Keratinocyte (primary cell): ENCODE measurements at regions not wholly inside any gene's neighbourhood (a gene's known extent, or its start where the extent isn't known, plus 50 kb on each side); places are given as distances from the start of the nearest gene placed in this dataset.

Source experiments
- DNase-seq: peaks from one replicate; pipeline ENCODE4 v3.0.0-alpha.2; 2011; ENCODE audit warnings: low read depth, missing footprints, low spot score
- FAIRE-seq: peaks from 2 replicates; lab custom pipeline; 2011; peaks lifted over from hg19 to GRCh38; lab: Jason Lieb, UNC
- H2AFZ ChIP-seq: 2 replicates; pipeline ENCODE4 v1.6.0; 2012; ENCODE audit warnings: low read length, control low read depth, inconsistent platforms; ENCODE audit not compliant: control insufficient read depth
- H3K27ac ChIP-seq: 2 replicates; pipeline ENCODE4 v1.5.1; 2011; ENCODE audit warnings: low read length; ENCODE audit not compliant: control insufficient read depth, insufficient read depth
- H3K27me3 ChIP-seq: 3 replicates; pipeline ENCODE4 v1.6.0; 2011; ENCODE audit warnings: low read length; ENCODE audit not compliant: control insufficient read depth, insufficient read depth; ENCODE audit errors: extremely low read depth
- H3K36me3 ChIP-seq, 2 experiments: 2 replicates in 1 of 2; 3 replicates in 1 of 2; pipeline ENCODE4 v1.5.1; 2011; ENCODE audit warnings: low read length in 2 of 2, mild to moderate bottlenecking in 1 of 2; ENCODE audit not compliant: control insufficient read depth in 2 of 2, insufficient read depth in 2 of 2; ENCODE audit errors: extremely low read depth in 1 of 2
- H3K4me1 ChIP-seq: 3 replicates; pipeline ENCODE4 v1.5.1; 2011; ENCODE audit warnings: low read length; ENCODE audit not compliant: control insufficient read depth, insufficient read depth; ENCODE audit errors: extremely low read depth
- H3K4me2 ChIP-seq: 3 replicates; pipeline ENCODE4 v1.6.0; 2011; ENCODE audit warnings: low read depth, low read length; ENCODE audit not compliant: control insufficient read depth, insufficient read depth; ENCODE audit errors: extremely low read depth
- H3K4me3 ChIP-seq, 3 experiments: fragments of 200-600 bp in 1 of 3; sonication (generic) in 1 of 3; 2 replicates in 2 of 3; 3 replicates in 1 of 3; pipeline ENCODE4 v1.5.1; 2011 to 2016; ENCODE audit warnings: low read length in 3 of 3, mild to moderate bottlenecking in 3 of 3, control low read depth in 2 of 3, inconsistent platforms in 1 of 3, low read depth in 1 of 3, mixed read lengths in 1 of 3, mixed run types in 1 of 3, moderate library complexity in 1 of 3; ENCODE audit not compliant: control insufficient read depth in 2 of 3, insufficient read depth in 2 of 3; ENCODE audit errors: extremely low read depth in 1 of 3
- H3K79me2 ChIP-seq: 2 replicates; pipeline ENCODE4 v1.6.0; 2012; ENCODE audit warnings: low read length; ENCODE audit not compliant: control insufficient read depth, insufficient read depth
- H3K9ac ChIP-seq: 3 replicates; pipeline ENCODE4 v1.6.0; 2011; ENCODE audit warnings: low read length; ENCODE audit not compliant: control insufficient read depth, insufficient read depth; ENCODE audit errors: extremely low read depth
- H3K9me1 ChIP-seq: 3 replicates; pipeline ENCODE4 v1.6.0; 2011; ENCODE audit warnings: low read length; ENCODE audit not compliant: control insufficient read depth, insufficient read depth; ENCODE audit errors: extremely low read depth
- H3K9me3 ChIP-seq: 2 replicates; pipeline ENCODE4 v1.5.1; 2012; ENCODE audit warnings: low read depth, low read length; ENCODE audit not compliant: control insufficient read depth
- H4K20me1 ChIP-seq: 3 replicates; pipeline ENCODE4 v1.6.0; 2011; ENCODE audit warnings: low read length; ENCODE audit not compliant: control insufficient read depth, insufficient read depth; ENCODE audit errors: extremely low read depth
- EZH2 ChIP-seq: IDR thresholded peaks from one replicate; pipeline ENCODE4 v1.6.1; 2012; ENCODE audit warnings: inconsistent platforms, mild to moderate bottlenecking, low read length, moderate library complexity
- dilution Hi-C: fragments of 300-500 bp; cut with MboI; formaldehyde crosslinking; loops from one replicate; pipeline ENCODE4 v1.7.0; 2020; ENCODE audit warnings: low sequenced_read_pairs; ENCODE audit not compliant: extremely low pct_ligation_motif_present
- TF ChIP-seq, protein P1 (sequence below), 3 experiments: IDR thresholded peaks in 1 of 3; conservative IDR thresholded peaks in 1 of 3; optimal IDR thresholded peaks in 1 of 3; 2 replicates in 2 of 3; 3 replicates in 1 of 3; pipeline versions ENCODE3 to v1.5.1; 2011; ENCODE audit warnings: low read length in 3 of 3, mild to moderate bottlenecking in 3 of 3, moderate library complexity in 2 of 3, control low read depth in 1 of 3, inconsistent platforms in 1 of 3; ENCODE audit not compliant: insufficient read depth in 2 of 3; ENCODE audit errors: extremely low read depth in 1 of 3

DNA sequence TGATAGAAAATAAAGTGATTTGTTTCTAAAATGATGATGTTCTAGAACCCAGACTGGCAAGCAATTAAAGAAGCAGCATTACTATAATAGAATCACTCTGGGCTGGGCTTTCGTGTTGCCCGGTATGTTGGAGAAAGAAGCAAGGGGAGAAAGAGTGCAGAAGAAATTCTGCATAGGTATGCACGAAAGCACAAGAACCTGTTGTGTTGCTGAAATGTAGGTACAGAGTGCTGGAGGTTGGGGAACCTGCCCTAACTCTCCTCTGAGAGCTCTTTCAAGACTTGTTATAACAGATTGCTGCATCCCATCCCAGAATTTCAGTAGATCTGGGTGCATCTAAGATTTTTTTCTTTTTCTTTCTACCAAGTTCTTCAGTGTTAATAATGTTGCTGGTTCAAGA lies 95.7 kb upstream of the DACH1 start:
- Histone ChIP-seq H3K36me3 (no peaks in the 10 kb centered on the region), H3K4me2 (no peak overlapping the region), H3K79me2 (no peaks in the 10 kb centered on the region), H3K9me3 (no peaks in the 10 kb centered on the region), H3K4me1 (no peaks in the 10 kb centered on the region), H3K9ac (no peak overlapping the region), H2AFZ (no peak overlapping the region), H3K4me3 (no peak overlapping the region), H3K27ac (no peak overlapping the region), H3K9me1 (no peaks in the 10 kb centered on the region), H4K20me1 (no peaks in the 10 kb centered on the region), H3K27me3 (no peaks in the 10 kb centered on the region)
- no peak for FAIRE-seq
- TF ChIP-seq, protein P1, sequence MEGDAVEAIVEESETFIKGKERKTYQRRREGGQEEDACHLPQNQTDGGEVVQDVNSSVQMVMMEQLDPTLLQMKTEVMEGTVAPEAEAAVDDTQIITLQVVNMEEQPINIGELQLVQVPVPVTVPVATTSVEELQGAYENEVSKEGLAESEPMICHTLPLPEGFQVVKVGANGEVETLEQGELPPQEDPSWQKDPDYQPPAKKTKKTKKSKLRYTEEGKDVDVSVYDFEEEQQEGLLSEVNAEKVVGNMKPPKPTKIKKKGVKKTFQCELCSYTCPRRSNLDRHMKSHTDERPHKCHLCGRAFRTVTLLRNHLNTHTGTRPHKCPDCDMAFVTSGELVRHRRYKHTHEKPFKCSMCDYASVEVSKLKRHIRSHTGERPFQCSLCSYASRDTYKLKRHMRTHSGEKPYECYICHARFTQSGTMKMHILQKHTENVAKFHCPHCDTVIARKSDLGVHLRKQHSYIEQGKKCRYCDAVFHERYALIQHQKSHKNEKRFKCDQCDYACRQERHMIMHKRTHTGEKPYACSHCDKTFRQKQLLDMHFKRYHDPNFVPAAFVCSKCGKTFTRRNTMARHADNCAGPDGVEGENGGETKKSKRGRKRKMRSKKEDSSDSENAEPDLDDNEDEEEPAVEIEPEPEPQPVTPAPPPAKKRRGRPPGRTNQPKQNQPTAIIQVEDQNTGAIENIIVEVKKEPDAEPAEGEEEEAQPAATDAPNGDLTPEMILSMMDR (optimal IDR thresholded peaks at IDR 0.05 in 1 of 3, IDR thresholded peaks at IDR 0.05 in 1 of 3, conservative IDR thresholded peaks at IDR 0.05 in 1 of 3; ENCODE audit: extremely low read depth in 1 of 3, insufficient read depth in 2 of 3, low read length in 3 of 3), result no peak
- TF ChIP-seq EZH2, result no peak
- no peak for DNase-seq
- dilution Hi-C loops, result no loop called here

DNA sequence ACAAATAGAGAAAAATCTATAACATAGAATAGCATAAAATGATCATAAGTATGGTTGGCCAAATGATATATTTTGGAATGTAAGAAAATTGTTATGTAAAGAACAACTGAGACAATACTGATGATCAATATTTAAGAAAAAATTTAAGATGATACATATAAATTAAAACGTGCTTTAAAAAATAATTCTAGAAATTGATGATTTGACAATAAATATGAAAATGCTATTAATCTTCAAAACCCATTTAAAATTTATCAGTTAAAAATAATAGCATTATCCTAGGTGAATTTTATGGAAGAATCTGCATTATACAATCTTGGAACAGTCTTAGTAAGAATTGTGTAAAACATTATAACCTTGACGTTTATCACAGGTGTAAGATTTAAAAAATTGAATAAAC lies 95.1 kb upstream of the DACH1 start:
- no peak overlapping the region for H3K4me3 ChIP-seq
- H3K27ac ChIP-seq, result no peak overlapping the region
- H3K27me3 ChIP-seq, result no peaks in the 10 kb centered on the region
- no peak for FAIRE-seq
- H3K9me3 ChIP-seq, result no peaks in the 10 kb centered on the region
- H3K36me3 ChIP-seq, result no peaks in the 10 kb centered on the region
- DNase-seq, result no peak
- no peaks in the 10 kb centered on the region for H3K4me1 ChIP-seq
- TF ChIP-seq, protein P1 (optimal IDR thresholded peaks at IDR 0.05 in 1 of 3, IDR thresholded peaks at IDR 0.05 in 1 of 3, conservative IDR thresholded peaks at IDR 0.05 in 1 of 3; ENCODE audit: extremely low read depth in 1 of 3, insufficient read depth in 2 of 3, low read length in 3 of 3), result no peak
- TF ChIP-seq EZH2, result no peak
- H3K79me2 ChIP-seq, result no peaks in the 10 kb centered on the region
- no peak overlapping the region for H3K9ac ChIP-seq
- H3K4me2 ChIP-seq, result no peak overlapping the region
- dilution Hi-C loops, result no loop called here
- no peaks in the 10 kb centered on the region for H4K20me1 ChIP-seq
- no peak overlapping the region for H2AFZ ChIP-seq
- H3K9me1 ChIP-seq, result no peaks in the 10 kb centered on the region
